ENCODE measurements at regions not wholly inside any gene's neighbourhood (a gene's known extent, or its start where the extent isn't known, plus 50 kb on each side); places are given as distances from the start of the nearest gene placed in this dataset.

DNA sequence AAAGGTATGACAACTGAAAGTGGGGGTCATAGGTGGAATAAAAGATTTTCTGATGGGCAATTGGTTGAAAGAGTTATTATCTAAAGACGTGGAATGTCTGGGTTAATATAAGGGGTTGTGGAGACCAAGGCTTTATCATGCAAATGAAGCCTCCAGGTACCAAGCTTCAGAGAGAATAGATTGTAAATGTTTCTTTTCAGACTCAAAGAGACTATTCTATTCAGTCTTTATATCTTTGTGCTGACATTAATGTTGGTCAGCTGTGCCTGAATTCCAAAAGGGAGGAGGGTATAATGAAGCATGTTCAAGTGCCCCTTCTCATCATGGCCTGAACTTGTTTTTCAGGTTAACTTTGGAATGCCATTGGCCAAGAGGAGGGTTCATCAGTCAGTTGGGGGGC, 145.3 kb downstream of the SETD4 start:
- TF ChIP-seq CTCF (IDR thresholded peaks at IDR 0.05; ENCODE audit: low read depth, low read length, poor library complexity, severe bottlenecking): no peak
- TF ChIP-seq EZH2phosphoT487 (IDR thresholded peaks at IDR 0.05; ENCODE audit: borderline replicate concordance, low read length): no peak

All from DOHH2 (cell line).